Astrocyte (in vitro differentiated cells and primary cell): ENCODE measurements at regions not wholly inside any gene's neighbourhood (a gene's known extent, or its start where the extent isn't known, plus 50 kb on each side); places are given as distances from the start of the nearest gene placed in this dataset.

ENCODE experiments used
- EZH2 ChIP-seq: IDR thresholded peaks from 2 replicates; pipeline ENCODE4 v1.6.1; 2012; ENCODE audit warnings: mild to moderate bottlenecking, low read length, inconsistent platforms; ENCODE audit not compliant: insufficient read depth
- TF ChIP-seq, protein P1 (sequence below): IDR thresholded peaks from 2 replicates; pipeline ENCODE4 v1.5.1; 2011; ENCODE audit warnings: low read depth, mild to moderate bottlenecking, inconsistent platforms, low read length, moderate library complexity; ENCODE audit not compliant: insufficient read depth

DNA sequence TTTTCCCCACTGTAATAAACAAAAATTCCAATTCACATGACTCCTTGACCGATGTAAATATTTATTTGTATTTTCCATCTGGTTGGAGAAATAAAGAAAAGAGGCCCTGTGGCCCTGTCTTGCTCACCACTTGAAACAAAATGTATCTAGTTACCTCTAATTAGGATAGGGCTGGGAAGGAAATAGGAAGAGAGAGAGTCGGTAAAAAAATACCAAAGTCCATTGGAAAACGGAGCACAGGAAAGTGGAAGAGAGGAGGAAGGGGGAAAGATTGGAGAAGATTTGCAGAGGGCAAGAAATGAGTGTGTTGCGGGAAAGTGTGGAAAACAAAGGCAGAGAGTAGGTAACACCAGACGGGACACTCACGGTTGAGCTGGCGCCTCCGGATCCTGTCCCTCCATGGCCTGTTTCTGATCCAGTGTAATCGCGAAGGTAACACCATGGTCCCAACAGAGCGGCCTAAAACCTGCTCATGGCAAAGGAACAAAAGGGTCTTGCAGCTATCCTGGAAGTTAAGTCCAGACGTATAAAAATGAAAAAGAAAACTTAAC, 105.8 kb upstream of the RIPOR2 start:
- TF ChIP-seq EZH2, result no peak
- TF ChIP-seq, protein P1, sequence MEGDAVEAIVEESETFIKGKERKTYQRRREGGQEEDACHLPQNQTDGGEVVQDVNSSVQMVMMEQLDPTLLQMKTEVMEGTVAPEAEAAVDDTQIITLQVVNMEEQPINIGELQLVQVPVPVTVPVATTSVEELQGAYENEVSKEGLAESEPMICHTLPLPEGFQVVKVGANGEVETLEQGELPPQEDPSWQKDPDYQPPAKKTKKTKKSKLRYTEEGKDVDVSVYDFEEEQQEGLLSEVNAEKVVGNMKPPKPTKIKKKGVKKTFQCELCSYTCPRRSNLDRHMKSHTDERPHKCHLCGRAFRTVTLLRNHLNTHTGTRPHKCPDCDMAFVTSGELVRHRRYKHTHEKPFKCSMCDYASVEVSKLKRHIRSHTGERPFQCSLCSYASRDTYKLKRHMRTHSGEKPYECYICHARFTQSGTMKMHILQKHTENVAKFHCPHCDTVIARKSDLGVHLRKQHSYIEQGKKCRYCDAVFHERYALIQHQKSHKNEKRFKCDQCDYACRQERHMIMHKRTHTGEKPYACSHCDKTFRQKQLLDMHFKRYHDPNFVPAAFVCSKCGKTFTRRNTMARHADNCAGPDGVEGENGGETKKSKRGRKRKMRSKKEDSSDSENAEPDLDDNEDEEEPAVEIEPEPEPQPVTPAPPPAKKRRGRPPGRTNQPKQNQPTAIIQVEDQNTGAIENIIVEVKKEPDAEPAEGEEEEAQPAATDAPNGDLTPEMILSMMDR, result no peak
